CD14-positive monocyte (primary cell): ENCODE measurements at regions not wholly inside any gene's neighbourhood (a gene's known extent, or its start where the extent isn't known, plus 50 kb on each side); places are given as distances from the start of the nearest gene placed in this dataset.

ENCODE experiments used
- DNase-seq, 3 donors: peaks; one replicate each; pipeline ENCODE4 v3.0.0-alpha.2; 2011 to 2022
- H2AFZ ChIP-seq: 2 replicates; pipeline ENCODE4 v1.6.0; 2012; ENCODE audit warnings: mild to moderate bottlenecking, low read depth, low read length, inconsistent platforms; ENCODE audit not compliant: insufficient read depth, poor library complexity, severe bottlenecking
- H3K27ac ChIP-seq, 2 donors: 1 replicate in 1 of 2; 2 replicates in 1 of 2; pipeline ENCODE4 v1.5.1; 2012 to 2013; ENCODE audit warnings: low read length in 2 of 2, control low read depth in 1 of 2, inconsistent platforms in 1 of 2, low read depth in 1 of 2, mild to moderate bottlenecking in 1 of 2
- H3K27me3 ChIP-seq, 2 donors: one replicate each; pipeline versions ENCODE4 v1.6.0 to v1.6.1; 2011 to 2013; ENCODE audit warnings: low read length in 2 of 2; ENCODE audit not compliant: control insufficient read depth in 2 of 2, insufficient read depth in 2 of 2
- H3K36me3 ChIP-seq, 2 donors: replicated peaks in 1 of 2; 1 replicate in 1 of 2; 2 replicates in 1 of 2; pipeline versions ENCODE4 v1.5.1 to v1.6.1; 2012 to 2013; ENCODE audit warnings: low read length in 2 of 2, control low read depth in 1 of 2, inconsistent platforms in 1 of 2, mild to moderate bottlenecking in 1 of 2; ENCODE audit not compliant: insufficient read depth in 2 of 2, control insufficient read depth in 1 of 2
- H3K4me1 ChIP-seq, 2 donors: 1 replicate in 1 of 2; 2 replicates in 1 of 2; pipeline versions ENCODE4 v1.5.1 to v1.6.1; 2012 to 2013; ENCODE audit warnings: low read length in 2 of 2, control low read depth in 1 of 2, inconsistent platforms in 1 of 2, mild to moderate bottlenecking in 1 of 2, moderate library complexity in 1 of 2; ENCODE audit not compliant: insufficient read depth in 2 of 2, control insufficient read depth in 1 of 2
- H3K4me2 ChIP-seq: replicated peaks from 2 replicates; pipeline ENCODE3; 2012; ENCODE audit warnings: low read length, moderate library complexity, mild to moderate bottlenecking; ENCODE audit not compliant: poor library complexity, severe bottlenecking; ENCODE audit errors: extremely low read depth
- H3K4me3 ChIP-seq, 3 experiments: fragments of 200-600 bp in 1 of 3; sonication (generic) in 1 of 3; replicated peaks in 1 of 3; 1 replicate in 2 of 3; 2 replicates in 1 of 3; pipeline ENCODE4 v1.5.1; 2011 to 2013; ENCODE audit warnings: low read length in 3 of 3, mild to moderate bottlenecking in 3 of 3, control low read depth in 2 of 3, low read depth in 2 of 3, inconsistent platforms in 1 of 3, moderate library complexity in 1 of 3
- H3K79me2 ChIP-seq: 2 replicates; pipeline ENCODE4 v1.6.0; 2012; ENCODE audit warnings: mild to moderate bottlenecking, control low read depth, inconsistent platforms, low read length, moderate library complexity; ENCODE audit not compliant: insufficient read depth
- H3K9ac ChIP-seq: 2 replicates; pipeline ENCODE4 v1.6.0; 2017; ENCODE audit warnings: low read length, mild to moderate bottlenecking; ENCODE audit not compliant: insufficient read depth, poor library complexity, severe bottlenecking
- H3K9me3 ChIP-seq, 2 donors: replicated peaks in 1 of 2; 1 replicate in 1 of 2; 2 replicates in 1 of 2; pipeline versions ENCODE4 v1.5.1 to v1.6.1; 2012 to 2013; ENCODE audit warnings: low read length in 2 of 2, control low read depth in 1 of 2; ENCODE audit not compliant: control insufficient read depth in 1 of 2, insufficient read depth in 1 of 2
- H4K20me1 ChIP-seq: 2 replicates; pipeline ENCODE4 v1.6.0; 2012; ENCODE audit warnings: mild to moderate bottlenecking, low read length, control low read depth, moderate library complexity; ENCODE audit not compliant: insufficient read depth
- H3K27ac Mint-ChIP-seq, 7 donors: one replicate each; pipeline ENCODE4 v1.8.0; 2020; ENCODE audit warnings: mild to moderate bottlenecking in 7 of 7, mixed read lengths in 7 of 7, moderate library complexity in 6 of 7, inconsistent platforms in 2 of 7
- H3K27me3 Mint-ChIP-seq, 3 donors: one replicate each; pipeline ENCODE4 v1.8.0; 2021 to 2022; ENCODE audit warnings: low read depth in 3 of 3, mild to moderate bottlenecking in 3 of 3, mixed read lengths in 3 of 3, moderate library complexity in 3 of 3, inconsistent platforms in 1 of 3
- H3K36me3 Mint-ChIP-seq, 2 donors: one replicate each; pipeline ENCODE4 v1.8.0; 2020; ENCODE audit warnings: mixed read lengths in 2 of 2, inconsistent platforms in 1 of 2, mild to moderate bottlenecking in 1 of 2
- H3K4me1 Mint-ChIP-seq: one replicate; pipeline ENCODE4 v1.8.0; 2020; ENCODE audit warnings: mild to moderate bottlenecking, mixed read lengths
- H3K4me3 Mint-ChIP-seq, 2 donors: one replicate each; pipeline ENCODE4 v1.8.0; 2020; ENCODE audit warnings: mild to moderate bottlenecking in 2 of 2, mixed read lengths in 2 of 2, moderate library complexity in 1 of 2
- H3K9me3 Mint-ChIP-seq, 7 donors: one replicate each; pipeline ENCODE4 v1.8.0; 2020 to 2022; ENCODE audit warnings: mixed read lengths in 7 of 7, mild to moderate bottlenecking in 6 of 7, moderate library complexity in 6 of 7, inconsistent platforms in 2 of 7
- WGBS: methylation state at CpG from one replicate; pipeline ENCODE4 v1.1.5; 2013; ENCODE audit warnings: missing lambda C conversion rate; ENCODE audit not compliant: insufficient coverage; 5-methylcytosine and 5-hydroxymethylcytosine counted together
- intact Hi-C, 2 donors: fragments of 100-400 bp; cut with micrococcal nuclease; formaldehyde crosslinking; loops; one replicate each; pipeline versions ENCODE4 v1.15.0 to v1.15.1; 2023
- TF ChIP-seq, protein P1 (sequence below): fragments of 200-600 bp; IDR thresholded peaks from one replicate; pipeline ENCODE4 v1.8.0; 2022; ENCODE audit warnings: antibody characterized with exemption, mild to moderate bottlenecking

DNA sequence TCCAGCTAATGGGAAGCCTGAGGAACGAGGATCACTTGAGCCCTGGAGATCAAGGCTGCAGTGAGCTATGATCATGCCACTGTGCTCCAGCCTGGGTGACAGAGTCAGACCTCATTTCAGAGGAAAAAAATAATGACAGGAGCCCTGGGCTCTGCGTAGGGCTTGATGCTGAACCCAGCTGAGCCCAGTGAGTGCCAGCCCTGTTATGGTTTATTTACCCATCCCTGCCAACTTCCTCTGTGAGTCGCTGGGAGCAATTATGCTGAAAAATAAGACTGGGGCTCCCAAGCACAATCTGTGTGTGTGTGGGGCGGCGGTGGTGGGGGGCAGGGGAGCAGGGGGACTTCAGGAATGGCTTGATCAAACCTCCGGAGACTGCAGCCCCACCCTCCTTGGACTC is 75.9 kb upstream of the PMEPA1 start:
- no peaks in the 10 kb centered on the region for H4K20me1 ChIP-seq
- H3K36me3 ChIP-seq = no peaks in the 10 kb centered on the region
- H3K27me3 Mint-ChIP-seq = peaks cover 0 to 7% (median 2%) of the 10 kb centered on the region in 3 donors
- H3K27ac ChIP-seq = no peak overlapping the region
- DNase-seq = no peak
- no peak overlapping the region for H3K27ac Mint-ChIP-seq
- H3K79me2 ChIP-seq = no peaks in the 10 kb centered on the region
- no peaks in the 10 kb centered on the region for H3K36me3 Mint-ChIP-seq
- intact Hi-C loops = no loop called here
- H2AFZ ChIP-seq = no peak overlapping the region
- no peak overlapping the region for H3K4me3 ChIP-seq
- no peaks in the 10 kb centered on the region for H3K27me3 ChIP-seq
- no peak overlapping the region for H3K4me3 Mint-ChIP-seq
- TF ChIP-seq, protein P1, sequence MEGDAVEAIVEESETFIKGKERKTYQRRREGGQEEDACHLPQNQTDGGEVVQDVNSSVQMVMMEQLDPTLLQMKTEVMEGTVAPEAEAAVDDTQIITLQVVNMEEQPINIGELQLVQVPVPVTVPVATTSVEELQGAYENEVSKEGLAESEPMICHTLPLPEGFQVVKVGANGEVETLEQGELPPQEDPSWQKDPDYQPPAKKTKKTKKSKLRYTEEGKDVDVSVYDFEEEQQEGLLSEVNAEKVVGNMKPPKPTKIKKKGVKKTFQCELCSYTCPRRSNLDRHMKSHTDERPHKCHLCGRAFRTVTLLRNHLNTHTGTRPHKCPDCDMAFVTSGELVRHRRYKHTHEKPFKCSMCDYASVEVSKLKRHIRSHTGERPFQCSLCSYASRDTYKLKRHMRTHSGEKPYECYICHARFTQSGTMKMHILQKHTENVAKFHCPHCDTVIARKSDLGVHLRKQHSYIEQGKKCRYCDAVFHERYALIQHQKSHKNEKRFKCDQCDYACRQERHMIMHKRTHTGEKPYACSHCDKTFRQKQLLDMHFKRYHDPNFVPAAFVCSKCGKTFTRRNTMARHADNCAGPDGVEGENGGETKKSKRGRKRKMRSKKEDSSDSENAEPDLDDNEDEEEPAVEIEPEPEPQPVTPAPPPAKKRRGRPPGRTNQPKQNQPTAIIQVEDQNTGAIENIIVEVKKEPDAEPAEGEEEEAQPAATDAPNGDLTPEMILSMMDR = no peak
- H3K4me1 ChIP-seq = no peaks in the 10 kb centered on the region
- no peak overlapping the region for H3K9ac ChIP-seq
- no peak overlapping the region for H3K4me2 ChIP-seq
- WGBS = 100% methylated on average over 1 of the region's 6 CpGs
- H3K9me3 ChIP-seq = no peaks in the 10 kb centered on the region
- H3K4me1 Mint-ChIP-seq = peaks cover 1% of the 10 kb centered on the region
- no peaks in the 10 kb centered on the region for H3K9me3 Mint-ChIP-seq

DNA sequence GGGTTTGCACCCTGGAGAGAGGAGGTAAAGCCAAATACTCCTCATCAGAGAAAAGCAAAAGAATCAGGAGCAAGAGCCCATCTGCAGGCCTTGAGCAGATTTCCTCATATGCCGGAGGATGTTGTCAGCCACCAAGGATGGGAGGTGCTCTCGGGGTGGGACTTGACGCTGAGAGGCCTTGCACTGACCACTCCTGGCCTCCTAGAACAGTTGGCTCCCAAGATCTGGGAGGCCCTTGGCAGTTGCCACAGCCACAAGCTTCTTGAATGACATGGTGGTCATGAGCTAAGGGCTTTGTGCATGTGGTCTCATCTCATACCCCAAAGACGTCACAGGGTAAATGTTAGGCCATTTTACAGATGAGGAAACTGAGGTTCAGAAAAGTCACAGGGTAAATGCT is 75.2 kb upstream of the PMEPA1 start:
- no peak overlapping the region for H2AFZ ChIP-seq
- intact Hi-C loops = no loop called here
- WGBS = 100% methylated on average over 3 of the region's 4 CpGs

More for the DNA sequence above, 75.2 kb upstream of the PMEPA1 start:
- TF ChIP-seq, protein P1 = no peak
- Histone ChIP-seq H3K79me2 (no peaks in the 10 kb centered on the region), H3K9me3 (no peaks in the 10 kb centered on the region), H3K4me2 (no peak overlapping the region), H3K27ac (no peak overlapping the region), H3K36me3 (no peaks in the 10 kb centered on the region), H4K20me1 (no peaks in the 10 kb centered on the region), H3K4me1 (no peaks in the 10 kb centered on the region), H3K27me3 (no peaks in the 10 kb centered on the region), H3K9ac (no peak overlapping the region), H3K4me3 (no peak overlapping the region)
- Mint-ChIP-seq H3K36me3 (no peaks in the 10 kb centered on the region), H3K9me3 (no peaks in the 10 kb centered on the region), H3K4me1 (peaks cover 1% of the 10 kb centered on the region), H3K27ac (no peak overlapping the region), H3K4me3 (no peak overlapping the region), H3K27me3 (peaks cover 0 to 7% (median 2%) of the 10 kb centered on the region in 3 donors)
- no peak for DNase-seq
